ENCODE measurements at regions not wholly inside any gene's neighbourhood (a gene's known extent, or its start where the extent isn't known, plus 50 kb on each side); places are given as distances from the start of the nearest gene placed in this dataset.

DNA sequence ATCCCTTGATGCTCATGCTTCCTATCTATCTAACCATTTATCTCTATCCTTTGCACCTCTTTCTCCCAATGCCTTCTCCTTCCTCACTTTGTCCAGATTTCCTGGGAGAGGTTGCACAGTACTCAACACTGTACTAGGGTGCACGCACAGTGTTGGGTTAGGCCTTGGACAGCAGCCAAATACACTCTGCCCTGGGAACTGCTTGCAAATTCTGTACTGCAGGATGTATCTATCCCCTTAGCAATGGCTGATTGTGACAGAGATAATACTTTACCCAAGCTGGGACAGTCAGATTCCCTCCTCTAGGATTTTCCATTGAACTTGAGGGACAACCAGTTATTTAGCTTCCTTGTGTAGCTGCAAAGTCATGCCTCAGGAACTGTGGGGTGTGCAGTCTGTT, 113.3 kb downstream of the IL20RB start:
- Histone ChIP-seq H4K20me1 (ENCODE audit: insufficient read depth, low read length) (no peaks in the 10 kb centered on the region), H3K36me3 (replicated peaks in 1 of 2; ENCODE audit: control insufficient read depth in 1 of 2, insufficient read depth in 2 of 2, low read length in 2 of 2) (no peaks in the 10 kb centered on the region), H2AFZ (ENCODE audit: insufficient read depth, low read depth, low read length, poor library complexity, severe bottlenecking) (no peak overlapping the region), H3K9ac (ENCODE audit: insufficient read depth, low read length, poor library complexity, severe bottlenecking) (no peak overlapping the region), H3K4me3 (replicated peaks in 1 of 3; ENCODE audit: low read depth in 2 of 3, low read length in 3 of 3) (no peak overlapping the region), H3K4me1 (ENCODE audit: control insufficient read depth in 1 of 2, insufficient read depth in 2 of 2, low read length in 2 of 2) (no peaks in the 10 kb centered on the region), H3K27ac (ENCODE audit: low read depth in 1 of 2, low read length in 2 of 2) (no peak overlapping the region), H3K4me2 (replicated peaks; ENCODE audit: extremely low read depth, low read length, poor library complexity, severe bottlenecking) (no peak overlapping the region), H3K79me2 (ENCODE audit: insufficient read depth, low read length) (no peaks in the 10 kb centered on the region), H3K9me3 (replicated peaks in 1 of 2; ENCODE audit: control insufficient read depth in 1 of 2, insufficient read depth in 1 of 2, low read length in 2 of 2) (no peaks in the 10 kb centered on the region), H3K27me3 (ENCODE audit: control insufficient read depth in 2 of 2, insufficient read depth in 2 of 2, low read length in 2 of 2) (no peaks in the 10 kb centered on the region)
- Mint-ChIP-seq H3K27ac (no peak overlapping the region), H3K4me1 (no peaks in the 10 kb centered on the region), H3K4me3 (no peak overlapping the region), H3K36me3 (no peaks in the 10 kb centered on the region), H3K27me3 (ENCODE audit: low read depth in 3 of 3) (peaks cover 0 to 2% (median 1%) of the 10 kb centered on the region in 3 donors), H3K9me3 (peaks cover 0 to 4% (median 1%) of the 10 kb centered on the region in 7 donors)
- WGBS (ENCODE audit: insufficient coverage) = 75% methylated on average over 1 of the region's 1 CpG
- TF ChIP-seq, protein P1, sequence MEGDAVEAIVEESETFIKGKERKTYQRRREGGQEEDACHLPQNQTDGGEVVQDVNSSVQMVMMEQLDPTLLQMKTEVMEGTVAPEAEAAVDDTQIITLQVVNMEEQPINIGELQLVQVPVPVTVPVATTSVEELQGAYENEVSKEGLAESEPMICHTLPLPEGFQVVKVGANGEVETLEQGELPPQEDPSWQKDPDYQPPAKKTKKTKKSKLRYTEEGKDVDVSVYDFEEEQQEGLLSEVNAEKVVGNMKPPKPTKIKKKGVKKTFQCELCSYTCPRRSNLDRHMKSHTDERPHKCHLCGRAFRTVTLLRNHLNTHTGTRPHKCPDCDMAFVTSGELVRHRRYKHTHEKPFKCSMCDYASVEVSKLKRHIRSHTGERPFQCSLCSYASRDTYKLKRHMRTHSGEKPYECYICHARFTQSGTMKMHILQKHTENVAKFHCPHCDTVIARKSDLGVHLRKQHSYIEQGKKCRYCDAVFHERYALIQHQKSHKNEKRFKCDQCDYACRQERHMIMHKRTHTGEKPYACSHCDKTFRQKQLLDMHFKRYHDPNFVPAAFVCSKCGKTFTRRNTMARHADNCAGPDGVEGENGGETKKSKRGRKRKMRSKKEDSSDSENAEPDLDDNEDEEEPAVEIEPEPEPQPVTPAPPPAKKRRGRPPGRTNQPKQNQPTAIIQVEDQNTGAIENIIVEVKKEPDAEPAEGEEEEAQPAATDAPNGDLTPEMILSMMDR (IDR thresholded peaks at IDR 0.05) = no peak
- intact Hi-C loops (cut with micrococcal nuclease) = no loop called here
- no peak for DNase-seq

DNA sequence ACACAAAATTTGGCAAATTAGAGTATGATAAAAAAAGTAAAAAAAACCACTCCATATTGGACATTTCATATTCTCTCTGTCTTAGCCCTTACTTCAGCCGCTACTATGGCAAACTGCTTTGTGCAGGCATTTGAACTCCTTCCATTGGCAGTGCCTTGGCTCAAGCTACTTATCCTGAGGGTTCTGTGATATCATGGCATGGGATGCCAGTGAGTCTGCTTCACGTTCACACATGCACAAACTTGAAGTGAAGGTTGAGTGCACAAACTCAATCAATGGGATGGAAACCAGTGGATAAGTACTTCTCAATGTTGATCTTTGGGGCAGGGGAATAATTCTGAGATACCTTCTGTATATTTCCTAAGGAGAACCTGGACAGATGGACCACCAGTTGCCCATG, 117.2 kb downstream of the IL20RB start:
- Mint-ChIP-seq H3K36me3 (no peaks in the 10 kb centered on the region), H3K4me3 (no peak overlapping the region), H3K9me3 (peaks cover 0 to 5% (median 2%) of the 10 kb centered on the region in 7 donors), H3K27ac (no peak overlapping the region), H3K27me3 (ENCODE audit: low read depth in 3 of 3) (peaks cover 3 to 8% (median 3%) of the 10 kb centered on the region in 3 donors), H3K4me1 (no peaks in the 10 kb centered on the region)
- H3K9me3 ChIP-seq (replicated peaks in 1 of 2; ENCODE audit: control insufficient read depth in 1 of 2, insufficient read depth in 1 of 2, low read length in 2 of 2) = no peaks in the 10 kb centered on the region
- H3K4me2 ChIP-seq (replicated peaks; ENCODE audit: extremely low read depth, low read length, poor library complexity, severe bottlenecking) = no peak overlapping the region
- intact Hi-C loops (cut with micrococcal nuclease) = no loop called here
- no peaks in the 10 kb centered on the region for H3K4me1 ChIP-seq (ENCODE audit: control insufficient read depth in 1 of 2, insufficient read depth in 2 of 2, low read length in 2 of 2)
- H4K20me1 ChIP-seq (ENCODE audit: insufficient read depth, low read length) = no peaks in the 10 kb centered on the region
- no peak overlapping the region for H3K4me3 ChIP-seq (replicated peaks in 1 of 3; ENCODE audit: low read depth in 2 of 3, low read length in 3 of 3)
- no peak overlapping the region for H2AFZ ChIP-seq (ENCODE audit: insufficient read depth, low read depth, low read length, poor library complexity, severe bottlenecking)
- TF ChIP-seq, protein P1 (IDR thresholded peaks at IDR 0.05) = no peak
- no peak overlapping the region for H3K27ac ChIP-seq (ENCODE audit: low read depth in 1 of 2, low read length in 2 of 2)
- no peaks in the 10 kb centered on the region for H3K36me3 ChIP-seq (replicated peaks in 1 of 2; ENCODE audit: control insufficient read depth in 1 of 2, insufficient read depth in 2 of 2, low read length in 2 of 2)
- DNase-seq = no peak
- no peak overlapping the region for H3K9ac ChIP-seq (ENCODE audit: insufficient read depth, low read length, poor library complexity, severe bottlenecking)
- no CpG with 5 or more reads among the region's 2 CpGs for WGBS (ENCODE audit: insufficient coverage)
- peaks cover 0 to 2% of the 10 kb centered on the region in 2 donors for H3K27me3 ChIP-seq (ENCODE audit: control insufficient read depth in 2 of 2, insufficient read depth in 2 of 2, low read length in 2 of 2)
- H3K79me2 ChIP-seq (ENCODE audit: insufficient read depth, low read length) = no peaks in the 10 kb centered on the region

All from CD14-positive monocyte (primary cell).